ENCODE measurements at regions not wholly inside any gene's neighbourhood (a gene's known extent, or its start where the extent isn't known, plus 50 kb on each side); places are given as distances from the start of the nearest gene placed in this dataset.

DNA sequence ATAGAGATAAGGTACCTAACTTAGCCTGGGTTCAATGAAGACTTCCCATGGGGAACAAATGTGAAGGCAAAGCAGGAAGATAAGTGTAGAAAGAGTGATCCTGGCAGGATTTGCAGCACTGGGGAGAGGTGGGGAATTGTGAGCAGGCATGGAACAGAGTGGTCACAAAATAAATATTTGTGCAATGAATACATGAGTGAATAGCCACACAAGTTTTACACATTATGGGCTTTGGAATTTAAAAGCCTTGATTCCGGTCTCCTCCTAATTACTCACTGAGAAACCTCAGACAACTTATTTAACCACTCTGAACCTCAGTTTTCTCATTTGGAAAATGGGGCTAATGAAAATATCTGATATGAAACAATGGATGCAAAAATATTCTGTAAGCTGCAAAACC lies 148.3 kb downstream of the ELAVL4 start:
- Histone ChIP-seq H3K27ac (ENCODE audit: low read depth, low read length, poor library complexity, severe bottlenecking) (no peak overlapping the region), H3K9ac (ENCODE audit: low read length) (no peak overlapping the region), H3K4me2 (ENCODE audit: low read length) (no peak overlapping the region), H3K36me3 (ENCODE audit: insufficient read depth, low read length) (no peaks in the 10 kb centered on the region), H3K4me3 (ENCODE audit: low read depth, low read length, poor library complexity, severe bottlenecking) (no peak overlapping the region), H4K20me1 (ENCODE audit: insufficient read depth, low read length) (no peaks in the 10 kb centered on the region), H3K9me3 (ENCODE audit: low read length) (no peaks in the 10 kb centered on the region), H3F3A (ENCODE audit: insufficient read depth, low read length) (no peaks in the 10 kb centered on the region), H3K79me2 (ENCODE audit: insufficient read depth, low read length) (no peaks in the 10 kb centered on the region), H3K27me3 (ENCODE audit: insufficient read depth, low read length) (no peaks in the 10 kb centered on the region), H2AFZ (ENCODE audit: low read length) (no peak overlapping the region), H3K9me2 (ENCODE audit: low read depth, low read length) (no peaks in the 10 kb centered on the region), H3K4me1 (ENCODE audit: insufficient read depth, low read length, severe bottlenecking) (peaks cover 10% of the 10 kb centered on the region)
- TF ChIP-seq EZH2 (IDR thresholded peaks at IDR 0.05; ENCODE audit: borderline replicate concordance, low read length): no peak
- TF ChIP-seq, protein P1, sequence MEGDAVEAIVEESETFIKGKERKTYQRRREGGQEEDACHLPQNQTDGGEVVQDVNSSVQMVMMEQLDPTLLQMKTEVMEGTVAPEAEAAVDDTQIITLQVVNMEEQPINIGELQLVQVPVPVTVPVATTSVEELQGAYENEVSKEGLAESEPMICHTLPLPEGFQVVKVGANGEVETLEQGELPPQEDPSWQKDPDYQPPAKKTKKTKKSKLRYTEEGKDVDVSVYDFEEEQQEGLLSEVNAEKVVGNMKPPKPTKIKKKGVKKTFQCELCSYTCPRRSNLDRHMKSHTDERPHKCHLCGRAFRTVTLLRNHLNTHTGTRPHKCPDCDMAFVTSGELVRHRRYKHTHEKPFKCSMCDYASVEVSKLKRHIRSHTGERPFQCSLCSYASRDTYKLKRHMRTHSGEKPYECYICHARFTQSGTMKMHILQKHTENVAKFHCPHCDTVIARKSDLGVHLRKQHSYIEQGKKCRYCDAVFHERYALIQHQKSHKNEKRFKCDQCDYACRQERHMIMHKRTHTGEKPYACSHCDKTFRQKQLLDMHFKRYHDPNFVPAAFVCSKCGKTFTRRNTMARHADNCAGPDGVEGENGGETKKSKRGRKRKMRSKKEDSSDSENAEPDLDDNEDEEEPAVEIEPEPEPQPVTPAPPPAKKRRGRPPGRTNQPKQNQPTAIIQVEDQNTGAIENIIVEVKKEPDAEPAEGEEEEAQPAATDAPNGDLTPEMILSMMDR (IDR thresholded peaks at IDR 0.05; ENCODE audit: low read length): no peak
